Lower leg skin (tissue), 3 donors: ENCODE measurements at regions not wholly inside any gene's neighbourhood (a gene's known extent, or its start where the extent isn't known, plus 50 kb on each side); places are given as distances from the start of the nearest gene placed in this dataset.

Source experiments
- POLR2A ChIP-seq, 2 donors: fragments of 450-650 bp; IDR thresholded peaks; one replicate each; pipeline ENCODE4 v1.6.1; 2016 to 2017; ENCODE audit warnings: antibody characterized with exemption in 2 of 2, mild to moderate bottlenecking in 1 of 2, moderate library complexity in 1 of 2
- TF ChIP-seq, protein P1 (sequence below), 3 donors: fragments of 450-650 bp; IDR thresholded peaks; one replicate each; pipeline ENCODE4 v1.5.1; 2016; ENCODE audit warnings: antibody characterized with exemption in 3 of 3, mild to moderate bottlenecking in 3 of 3, moderate library complexity in 2 of 3

DNA sequence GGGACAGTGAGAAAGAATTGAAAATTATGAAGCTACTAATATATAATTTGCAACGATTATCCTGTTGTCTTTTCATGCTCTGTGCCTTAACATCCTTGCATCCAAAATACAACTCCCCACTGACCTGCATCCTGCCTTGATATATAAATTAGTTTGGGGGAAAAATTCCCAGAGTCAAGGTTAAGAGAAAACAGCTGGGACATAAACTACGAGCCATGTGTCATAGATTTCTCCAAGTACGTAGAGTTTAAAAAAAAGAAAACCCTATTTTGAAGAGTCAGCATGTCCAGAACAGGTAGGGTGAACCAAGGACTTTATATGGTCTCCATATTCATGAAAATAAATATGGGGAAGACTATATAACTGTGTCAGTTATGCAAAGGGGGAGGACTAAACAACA, 123.8 kb upstream of the MARCKS start:
- no peak for TF ChIP-seq POLR2A (IDR thresholded peaks at IDR 0.05)
- TF ChIP-seq, protein P1, sequence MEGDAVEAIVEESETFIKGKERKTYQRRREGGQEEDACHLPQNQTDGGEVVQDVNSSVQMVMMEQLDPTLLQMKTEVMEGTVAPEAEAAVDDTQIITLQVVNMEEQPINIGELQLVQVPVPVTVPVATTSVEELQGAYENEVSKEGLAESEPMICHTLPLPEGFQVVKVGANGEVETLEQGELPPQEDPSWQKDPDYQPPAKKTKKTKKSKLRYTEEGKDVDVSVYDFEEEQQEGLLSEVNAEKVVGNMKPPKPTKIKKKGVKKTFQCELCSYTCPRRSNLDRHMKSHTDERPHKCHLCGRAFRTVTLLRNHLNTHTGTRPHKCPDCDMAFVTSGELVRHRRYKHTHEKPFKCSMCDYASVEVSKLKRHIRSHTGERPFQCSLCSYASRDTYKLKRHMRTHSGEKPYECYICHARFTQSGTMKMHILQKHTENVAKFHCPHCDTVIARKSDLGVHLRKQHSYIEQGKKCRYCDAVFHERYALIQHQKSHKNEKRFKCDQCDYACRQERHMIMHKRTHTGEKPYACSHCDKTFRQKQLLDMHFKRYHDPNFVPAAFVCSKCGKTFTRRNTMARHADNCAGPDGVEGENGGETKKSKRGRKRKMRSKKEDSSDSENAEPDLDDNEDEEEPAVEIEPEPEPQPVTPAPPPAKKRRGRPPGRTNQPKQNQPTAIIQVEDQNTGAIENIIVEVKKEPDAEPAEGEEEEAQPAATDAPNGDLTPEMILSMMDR (IDR thresholded peaks at IDR 0.05) = no peak
